HL-60 (cell line): ENCODE measurements at regions not wholly inside any gene's neighbourhood (a gene's known extent, or its start where the extent isn't known, plus 50 kb on each side); places are given as distances from the start of the nearest gene placed in this dataset.

Experiments used
- GABPA ChIP-seq: IDR thresholded peaks from 2 replicates; pipeline ENCODE4 v1.6.1; 2012; ENCODE audit warnings: low read depth
- POLR2AphosphoS5 ChIP-seq: IDR thresholded peaks from 2 replicates; pipeline ENCODE4 v1.6.1; 2012; ENCODE audit warnings: low read depth
- TF ChIP-seq, protein P1 (sequence below): IDR thresholded peaks from one replicate; pipeline ENCODE4 v1.5.1; 2011; ENCODE audit warnings: low read length, control low read depth, inconsistent platforms; ENCODE audit not compliant: insufficient read depth

- TF ChIP-seq, protein P1, sequence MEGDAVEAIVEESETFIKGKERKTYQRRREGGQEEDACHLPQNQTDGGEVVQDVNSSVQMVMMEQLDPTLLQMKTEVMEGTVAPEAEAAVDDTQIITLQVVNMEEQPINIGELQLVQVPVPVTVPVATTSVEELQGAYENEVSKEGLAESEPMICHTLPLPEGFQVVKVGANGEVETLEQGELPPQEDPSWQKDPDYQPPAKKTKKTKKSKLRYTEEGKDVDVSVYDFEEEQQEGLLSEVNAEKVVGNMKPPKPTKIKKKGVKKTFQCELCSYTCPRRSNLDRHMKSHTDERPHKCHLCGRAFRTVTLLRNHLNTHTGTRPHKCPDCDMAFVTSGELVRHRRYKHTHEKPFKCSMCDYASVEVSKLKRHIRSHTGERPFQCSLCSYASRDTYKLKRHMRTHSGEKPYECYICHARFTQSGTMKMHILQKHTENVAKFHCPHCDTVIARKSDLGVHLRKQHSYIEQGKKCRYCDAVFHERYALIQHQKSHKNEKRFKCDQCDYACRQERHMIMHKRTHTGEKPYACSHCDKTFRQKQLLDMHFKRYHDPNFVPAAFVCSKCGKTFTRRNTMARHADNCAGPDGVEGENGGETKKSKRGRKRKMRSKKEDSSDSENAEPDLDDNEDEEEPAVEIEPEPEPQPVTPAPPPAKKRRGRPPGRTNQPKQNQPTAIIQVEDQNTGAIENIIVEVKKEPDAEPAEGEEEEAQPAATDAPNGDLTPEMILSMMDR = no peak
- TF ChIP-seq POLR2AphosphoS5 (no peak), GABPA (no peak)
Measured at GRCh38 chr9:105969636-105970035, 275.3 kb downstream of the TMEM38B start.
